Uterus (tissue), 2 donors: ENCODE measurements at regions not wholly inside any gene's neighbourhood (a gene's known extent, or its start where the extent isn't known, plus 50 kb on each side); places are given as distances from the start of the nearest gene placed in this dataset.

Source experiments
- POLR2A ChIP-seq, 2 donors: fragments of 450-650 bp; IDR thresholded peaks; one replicate each; pipeline ENCODE4 v1.6.1; 2016; ENCODE audit warnings: antibody characterized with exemption in 2 of 2, mild to moderate bottlenecking in 1 of 2, moderate library complexity in 1 of 2
- TF ChIP-seq, protein P1 (sequence below), 4 experiments: fragments of 200-600 bp in 2 of 4; fragments of 450-650 bp in 2 of 4; sonication (generic) in 2 of 4; IDR thresholded peaks; one replicate each; pipeline ENCODE4 v1.5.1; 2016 to 2019; ENCODE audit warnings: antibody characterized with exemption in 4 of 4, mild to moderate bottlenecking in 2 of 4, moderate library complexity in 1 of 4

DNA sequence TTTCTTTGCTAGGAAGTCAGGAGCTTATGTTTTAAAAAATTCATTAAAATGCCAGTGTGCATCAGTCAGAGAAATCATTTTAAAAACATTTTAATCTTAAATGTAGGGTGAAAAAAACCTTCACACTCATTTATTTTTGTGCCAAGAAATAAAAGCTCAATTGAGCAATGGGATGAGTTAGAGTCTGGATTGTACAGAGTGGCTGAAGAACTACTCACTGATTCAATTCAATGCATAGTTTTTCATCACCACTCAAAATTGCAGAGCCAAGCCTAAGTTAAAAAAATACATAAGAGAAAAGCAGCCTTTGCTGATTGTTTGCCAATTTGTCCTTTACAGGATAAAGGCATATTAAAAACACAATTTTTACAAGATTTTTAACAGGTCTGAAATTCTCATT lies 168.2 kb upstream of the DMRTA1 start:
- TF ChIP-seq, protein P1, sequence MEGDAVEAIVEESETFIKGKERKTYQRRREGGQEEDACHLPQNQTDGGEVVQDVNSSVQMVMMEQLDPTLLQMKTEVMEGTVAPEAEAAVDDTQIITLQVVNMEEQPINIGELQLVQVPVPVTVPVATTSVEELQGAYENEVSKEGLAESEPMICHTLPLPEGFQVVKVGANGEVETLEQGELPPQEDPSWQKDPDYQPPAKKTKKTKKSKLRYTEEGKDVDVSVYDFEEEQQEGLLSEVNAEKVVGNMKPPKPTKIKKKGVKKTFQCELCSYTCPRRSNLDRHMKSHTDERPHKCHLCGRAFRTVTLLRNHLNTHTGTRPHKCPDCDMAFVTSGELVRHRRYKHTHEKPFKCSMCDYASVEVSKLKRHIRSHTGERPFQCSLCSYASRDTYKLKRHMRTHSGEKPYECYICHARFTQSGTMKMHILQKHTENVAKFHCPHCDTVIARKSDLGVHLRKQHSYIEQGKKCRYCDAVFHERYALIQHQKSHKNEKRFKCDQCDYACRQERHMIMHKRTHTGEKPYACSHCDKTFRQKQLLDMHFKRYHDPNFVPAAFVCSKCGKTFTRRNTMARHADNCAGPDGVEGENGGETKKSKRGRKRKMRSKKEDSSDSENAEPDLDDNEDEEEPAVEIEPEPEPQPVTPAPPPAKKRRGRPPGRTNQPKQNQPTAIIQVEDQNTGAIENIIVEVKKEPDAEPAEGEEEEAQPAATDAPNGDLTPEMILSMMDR (IDR thresholded peaks at IDR 0.05) = no peak
- no peak for TF ChIP-seq POLR2A (IDR thresholded peaks at IDR 0.05)
